ENCODE measurements at regions not wholly inside any gene's neighbourhood (a gene's known extent, or its start where the extent isn't known, plus 50 kb on each side); places are given as distances from the start of the nearest gene placed in this dataset.

- TF ChIP-seq CTCF (IDR thresholded peaks at IDR 0.05) (no peak), POLR2A (IDR thresholded peaks at IDR 0.05) (no peak)
Measured at GRCh38 chr3:107264888-107265287, 112.4 kb upstream of the CCDC54 start.

Measured in Peyer's patch (tissue), 4 donors.